Fibroblast of lung (primary cell): ENCODE measurements at regions not wholly inside any gene's neighbourhood (a gene's known extent, or its start where the extent isn't known, plus 50 kb on each side); places are given as distances from the start of the nearest gene placed in this dataset.

ENCODE experiments used
- CTCF ChIP-seq, 2 donors: IDR thresholded peaks in 1 of 2; conservative IDR thresholded peaks in 1 of 2; 1 replicate in 1 of 2; 2 replicates in 1 of 2; pipeline ENCODE4 v1.5.1; 2011 to 2012; ENCODE audit warnings: low read length in 2 of 2, control low read depth in 1 of 2, inconsistent platforms in 1 of 2, low read depth in 1 of 2, mild to moderate bottlenecking in 1 of 2
- EZH2 ChIP-seq: IDR thresholded peaks from 2 replicates; pipeline ENCODE4 v1.5.1; 2012; ENCODE audit warnings: low read length, control low read depth, mild to moderate bottlenecking; ENCODE audit errors: missing control alignments

- TF ChIP-seq EZH2, result no peak
- TF ChIP-seq CTCF (conservative IDR thresholded peaks at IDR 0.05 in 1 of 2, IDR thresholded peaks at IDR 0.05 in 1 of 2; ENCODE audit: low read depth in 1 of 2, low read length in 2 of 2), result no peak
Observed at GRCh38 chr5:125357660-125358059, 611.2 kb upstream of the ZNF608 start.
